HepG2 (cell line): ENCODE measurements at regions not wholly inside any gene's neighbourhood (a gene's known extent, or its start where the extent isn't known, plus 50 kb on each side); places are given as distances from the start of the nearest gene placed in this dataset.

ENCODE experiments used
- ATF5 ChIP-seq: sonication (generic); formaldehyde crosslinking; IDR thresholded peaks from 2 replicates; pipeline ENCODE4 v1.4.0; 2020; ENCODE audit warnings: mild to moderate bottlenecking, low read depth, missing genetic modification reagents
- ELF3 ChIP-seq: IDR thresholded peaks from 2 replicates; pipeline ENCODE4 v1.6.1; 2016; ENCODE audit warnings: missing genetic modification reagents, missing compliant biosample characterization
- HNF1A ChIP-seq, 2 experiments: sonication (generic) in 1 of 2; formaldehyde crosslinking in 1 of 2; IDR thresholded peaks; 2 replicates each; pipeline versions ENCODE4 v1.4.0 to v1.6.1; 2016 to 2020; ENCODE audit warnings: borderline replicate concordance in 1 of 2, low read depth in 1 of 2, mild to moderate bottlenecking in 1 of 2, missing genetic modification reagents in 1 of 2
- HNF1B ChIP-seq: sonication (generic); formaldehyde crosslinking; IDR thresholded peaks from 2 replicates; pipeline ENCODE4 v1.5.1; 2020; ENCODE audit warnings: mild to moderate bottlenecking, moderate library complexity, missing genetic modification reagents
- HNRNPL ChIP-seq: fragments of 200-400 bp; formaldehyde crosslinking; IDR thresholded peaks from 2 replicates; pipeline ENCODE4 v1.6.1; 2017; ENCODE audit warnings: mild to moderate bottlenecking, low read depth, low read length
- SRSF4 ChIP-seq: fragments of 200-400 bp; formaldehyde crosslinking; IDR thresholded peaks from one replicate; pipeline ENCODE4 v1.6.1; 2018; ENCODE audit warnings: mild to moderate bottlenecking, low read depth, low read length, moderate library complexity; ENCODE audit not compliant: poor library complexity, severe bottlenecking
- ZMYM3 ChIP-seq: sonication (generic); formaldehyde crosslinking; IDR thresholded peaks from 2 replicates; pipeline ENCODE4 v1.5.1; 2020; ENCODE audit warnings: mild to moderate bottlenecking, missing genetic modification reagents
- ZNF33A ChIP-seq: sonication (generic); formaldehyde crosslinking; IDR thresholded peaks from 2 replicates; pipeline ENCODE4 v1.5.1; 2020; ENCODE audit warnings: missing genetic modification reagents, mild to moderate bottlenecking, moderate library complexity, borderline replicate concordance
- ZSCAN20 ChIP-seq: sonication (generic); formaldehyde crosslinking; IDR thresholded peaks from 2 replicates; pipeline ENCODE4 v1.4.0; 2020; ENCODE audit warnings: missing genetic modification reagents, mild to moderate bottlenecking, borderline replicate concordance
- TF ChIP-seq, protein P1 (sequence below): sonication (generic); formaldehyde crosslinking; IDR thresholded peaks from 2 replicates; pipeline ENCODE4 v1.8.0; 2022; ENCODE audit warnings: missing genetic modification reagents, mild to moderate bottlenecking, moderate library complexity, borderline replicate concordance
- TF ChIP-seq, protein P2 (sequence below): sonication (generic); formaldehyde crosslinking; IDR thresholded peaks from 2 replicates; pipeline ENCODE4 v1.8.0; 2022; ENCODE audit warnings: mild to moderate bottlenecking, missing genetic modification reagents; ENCODE audit not compliant: insufficient replicate concordance
- TF ChIP-seq, protein P3 (sequence below): sonication (generic); formaldehyde crosslinking; conservative IDR thresholded peaks from 2 replicates; pipeline ENCODE4 v1.8.0; 2022; ENCODE audit warnings: low read depth, missing genetic modification reagents

- TF ChIP-seq HNF1A (IDR thresholded peaks at IDR 0.05; ENCODE audit: low read depth) (peak; percentile 35; the same call in 1 of the 2 replicates), HNF1A (CRISPR knock-in tag; IDR thresholded peaks at IDR 0.05; ENCODE audit: borderline replicate concordance) (peak; percentile 46; the same call in 1 of the 2 replicates), SRSF4 (no peak), ATF5 (CRISPR knock-in tag) (no peak), ZNF33A (CRISPR knock-in tag) (no peak), HNRNPL (no peak), HNF1B (CRISPR knock-in tag) (no peak; the same call in 1 of the 2 replicates), ELF3 (CRISPR knock-in tag) (peak; percentile 91), ZMYM3 (no peak; the same call in 1 of the 2 replicates), ZSCAN20 (no peak)
- TF ChIP-seq, protein P1, sequence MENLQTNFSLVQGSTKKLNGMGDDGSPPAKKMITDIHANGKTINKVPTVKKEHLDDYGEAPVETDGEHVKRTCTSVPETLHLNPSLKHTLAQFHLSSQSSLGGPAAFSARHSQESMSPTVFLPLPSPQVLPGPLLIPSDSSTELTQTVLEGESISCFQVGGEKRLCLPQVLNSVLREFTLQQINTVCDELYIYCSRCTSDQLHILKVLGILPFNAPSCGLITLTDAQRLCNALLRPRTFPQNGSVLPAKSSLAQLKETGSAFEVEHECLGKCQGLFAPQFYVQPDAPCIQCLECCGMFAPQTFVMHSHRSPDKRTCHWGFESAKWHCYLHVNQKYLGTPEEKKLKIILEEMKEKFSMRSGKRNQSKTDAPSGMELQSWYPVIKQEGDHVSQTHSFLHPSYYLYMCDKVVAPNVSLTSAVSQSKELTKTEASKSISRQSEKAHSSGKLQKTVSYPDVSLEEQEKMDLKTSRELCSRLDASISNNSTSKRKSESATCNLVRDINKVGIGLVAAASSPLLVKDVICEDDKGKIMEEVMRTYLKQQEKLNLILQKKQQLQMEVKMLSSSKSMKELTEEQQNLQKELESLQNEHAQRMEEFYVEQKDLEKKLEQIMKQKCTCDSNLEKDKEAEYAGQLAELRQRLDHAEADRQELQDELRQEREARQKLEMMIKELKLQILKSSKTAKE = 0 out of 2 replicates have a peak, but pooled peaks have one; percentile 26
- TF ChIP-seq, protein P2, sequence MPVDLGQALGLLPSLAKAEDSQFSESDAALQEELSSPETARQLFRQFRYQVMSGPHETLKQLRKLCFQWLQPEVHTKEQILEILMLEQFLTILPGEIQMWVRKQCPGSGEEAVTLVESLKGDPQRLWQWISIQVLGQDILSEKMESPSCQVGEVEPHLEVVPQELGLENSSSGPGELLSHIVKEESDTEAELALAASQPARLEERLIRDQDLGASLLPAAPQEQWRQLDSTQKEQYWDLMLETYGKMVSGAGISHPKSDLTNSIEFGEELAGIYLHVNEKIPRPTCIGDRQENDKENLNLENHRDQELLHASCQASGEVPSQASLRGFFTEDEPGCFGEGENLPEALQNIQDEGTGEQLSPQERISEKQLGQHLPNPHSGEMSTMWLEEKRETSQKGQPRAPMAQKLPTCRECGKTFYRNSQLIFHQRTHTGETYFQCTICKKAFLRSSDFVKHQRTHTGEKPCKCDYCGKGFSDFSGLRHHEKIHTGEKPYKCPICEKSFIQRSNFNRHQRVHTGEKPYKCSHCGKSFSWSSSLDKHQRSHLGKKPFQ (CRISPR knock-in tag) = no peak
- TF ChIP-seq, protein P3, sequence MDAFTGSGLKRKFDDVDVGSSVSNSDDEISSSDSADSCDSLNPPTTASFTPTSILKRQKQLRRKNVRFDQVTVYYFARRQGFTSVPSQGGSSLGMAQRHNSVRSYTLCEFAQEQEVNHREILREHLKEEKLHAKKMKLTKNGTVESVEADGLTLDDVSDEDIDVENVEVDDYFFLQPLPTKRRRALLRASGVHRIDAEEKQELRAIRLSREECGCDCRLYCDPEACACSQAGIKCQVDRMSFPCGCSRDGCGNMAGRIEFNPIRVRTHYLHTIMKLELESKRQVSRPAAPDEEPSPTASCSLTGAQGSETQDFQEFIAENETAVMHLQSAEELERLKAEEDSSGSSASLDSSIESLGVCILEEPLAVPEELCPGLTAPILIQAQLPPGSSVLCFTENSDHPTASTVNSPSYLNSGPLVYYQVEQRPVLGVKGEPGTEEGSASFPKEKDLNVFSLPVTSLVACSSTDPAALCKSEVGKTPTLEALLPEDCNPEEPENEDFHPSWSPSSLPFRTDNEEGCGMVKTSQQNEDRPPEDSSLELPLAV (CRISPR knock-in tag) = no peak
Observed at GRCh38 chr5:110346893-110347358, 379.5 kb downstream of the TMEM232 start (continued).
